DMS114 treated with DMSO at 0.1 percent for 48 hours (cell line): ENCODE measurements at regions not wholly inside any gene's neighbourhood (a gene's known extent, or its start where the extent isn't known, plus 50 kb on each side); places are given as distances from the start of the nearest gene placed in this dataset.

Source experiments
- DNase-seq: peaks from one replicate; lab custom pipeline; 2025; ENCODE audit not compliant: unreplicated experiment; lab: John Stamatoyannopoulos, UW

GRCh38 chr1:22349362-22350043 is 102.1 kb upstream of the ZBTB40 start:
- no peak for DNase-seq

DNA sequence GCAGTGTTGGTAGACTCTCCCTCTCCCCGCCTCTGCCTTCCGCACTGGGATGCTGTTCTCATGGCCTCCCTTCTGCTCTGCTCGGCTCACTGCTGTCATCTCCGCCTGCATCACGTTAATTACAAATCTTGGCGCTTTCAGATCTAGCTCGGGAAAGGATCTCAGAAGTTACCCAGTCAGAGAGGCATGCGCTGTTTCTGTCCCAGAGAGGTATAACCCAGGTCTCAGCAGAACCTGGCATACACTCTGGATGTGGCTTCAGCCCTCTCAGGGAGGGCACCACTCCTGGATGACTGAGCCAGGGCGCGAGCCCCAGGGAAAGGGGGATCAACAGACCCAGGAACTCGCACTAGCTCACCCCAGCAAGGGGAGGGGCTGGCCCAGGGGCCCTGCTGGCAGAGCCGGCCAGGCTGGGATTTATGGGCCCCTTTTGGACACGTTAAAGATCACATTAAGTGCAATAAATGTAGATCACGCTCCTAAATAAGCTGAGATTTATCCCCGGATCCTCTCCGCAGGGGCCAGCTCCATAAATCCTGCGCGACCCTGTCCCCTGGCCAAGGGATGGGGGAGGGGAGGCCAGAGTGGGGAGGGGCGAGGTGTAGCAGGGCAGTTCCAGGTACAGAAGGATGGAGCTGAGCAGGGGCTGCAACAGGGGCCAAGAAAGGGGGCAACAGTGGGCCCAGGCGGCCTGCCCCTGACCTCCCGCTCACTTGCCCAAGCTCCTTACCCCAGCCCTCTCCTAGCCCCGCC is 101.3 kb upstream of the ZBTB40 start:
- no peak for DNase-seq

- DNase-seq, result no peak
These were observed 100.5 kb upstream of the ZBTB40 start for GRCh38 chr1:22350924-22351767.

DNA sequence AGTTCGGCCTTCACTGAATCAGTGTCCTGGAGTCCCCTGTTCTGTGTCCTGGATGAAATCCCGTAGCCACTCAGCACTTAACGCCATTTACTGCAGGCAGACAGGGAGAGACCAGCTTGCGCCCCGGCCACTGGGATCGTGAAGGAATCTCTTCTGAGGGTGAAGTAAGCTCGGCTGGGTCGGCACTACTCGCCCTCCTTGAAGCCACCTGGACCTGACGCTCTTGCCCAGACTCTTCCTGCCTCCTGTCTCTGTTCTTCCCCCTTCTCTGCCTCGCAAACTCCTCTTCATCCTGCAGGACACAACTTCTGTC is 99.9 kb upstream of the ZBTB40 start:
- DNase-seq, result no peak

GRCh38 chr1:22352355-22352754 is 99.3 kb upstream of the ZBTB40 start:
- no peak for DNase-seq

- DNase-seq, result no peak
These were observed 98.8 kb upstream of the ZBTB40 start for GRCh38 chr1:22352896-22353295.

GRCh38 chr1:22359427-22359826 is 92.2 kb upstream of the ZBTB40 start:
- no peak for DNase-seq

- DNase-seq, result no peak
These were observed 88.8 kb upstream of the ZBTB40 start for GRCh38 chr1:22362626-22363402.

DNA sequence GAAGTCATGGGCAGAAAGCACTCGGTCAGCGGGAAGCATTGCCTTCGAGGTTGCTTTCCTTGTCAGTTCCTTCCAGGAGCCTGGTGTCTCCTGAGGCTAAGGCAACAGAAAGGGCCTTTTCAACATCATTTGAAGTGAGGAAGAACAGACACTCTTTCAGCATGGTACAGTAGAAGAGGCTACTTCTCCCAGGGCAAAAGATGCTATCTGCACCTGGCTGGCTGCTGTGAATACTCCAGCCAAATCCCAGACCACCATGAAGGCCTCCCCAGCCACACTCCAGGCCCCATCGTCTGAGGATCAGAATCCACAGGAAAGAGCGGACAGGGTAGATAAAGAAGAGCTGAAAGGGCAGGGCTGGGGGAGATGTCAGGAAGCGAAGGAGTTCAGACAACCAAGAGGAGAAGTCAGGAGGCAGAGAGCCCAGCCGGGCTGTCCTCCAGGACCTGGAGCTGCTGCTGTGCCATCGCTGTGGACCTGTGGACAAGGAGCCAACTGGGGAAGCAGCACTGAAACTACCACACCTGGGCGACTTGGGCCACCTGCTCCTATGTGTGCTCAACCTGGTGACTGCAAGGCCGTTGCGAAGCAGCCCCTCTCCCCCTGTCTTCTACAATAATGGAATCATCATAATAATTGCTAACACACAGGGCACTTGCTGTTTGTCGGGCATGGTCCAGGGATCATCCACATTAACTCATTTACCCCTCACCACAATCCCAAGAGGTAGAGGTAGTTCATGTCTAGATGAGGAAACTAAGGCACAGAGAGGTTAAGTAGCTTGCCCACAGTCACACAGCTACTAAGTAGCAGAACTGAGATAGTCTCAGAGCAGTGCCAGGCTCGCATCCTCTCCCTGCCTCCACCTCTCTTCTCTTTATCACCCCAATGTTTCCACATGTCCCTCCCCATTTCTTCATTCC is 88.0 kb upstream of the ZBTB40 start:
- DNase-seq, result no peak

DNA sequence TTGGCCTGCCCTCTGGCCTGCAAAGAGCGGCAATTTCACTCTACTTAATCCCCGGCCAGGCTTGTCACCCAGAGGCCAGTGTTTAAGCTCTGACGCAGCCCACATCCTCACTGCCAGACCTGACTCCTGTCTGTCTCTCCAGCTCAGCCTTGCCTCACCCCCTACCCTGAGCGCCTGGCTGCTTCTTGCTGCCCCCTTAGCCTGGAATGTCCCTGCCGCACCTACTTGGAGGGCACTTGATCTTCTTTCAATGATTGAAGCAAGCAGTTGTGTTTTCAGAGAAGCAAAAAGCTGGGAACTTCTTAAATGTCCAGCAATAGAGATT is 87.4 kb upstream of the ZBTB40 start:
- DNase-seq, result no peak

DNA sequence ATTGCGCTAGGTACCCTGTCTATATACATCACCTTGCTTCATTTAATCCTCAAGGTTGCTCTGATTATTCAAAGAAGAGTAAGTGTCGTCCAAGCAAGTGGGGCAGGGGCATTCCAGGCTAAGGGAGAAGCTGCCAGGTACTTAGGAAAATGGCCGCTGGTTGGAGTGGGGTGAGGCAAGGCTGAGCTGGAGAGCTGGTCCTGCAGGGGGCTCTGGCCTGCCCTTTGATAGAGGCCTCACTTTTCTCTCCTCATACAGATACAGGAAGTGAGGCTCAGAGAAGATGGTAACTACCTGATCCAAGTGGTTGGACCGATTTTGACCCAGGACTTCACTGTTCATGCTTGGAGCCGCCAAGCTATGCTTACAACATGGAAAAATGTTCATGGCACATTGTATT is 86.9 kb upstream of the ZBTB40 start:
- no peak for DNase-seq

DNA sequence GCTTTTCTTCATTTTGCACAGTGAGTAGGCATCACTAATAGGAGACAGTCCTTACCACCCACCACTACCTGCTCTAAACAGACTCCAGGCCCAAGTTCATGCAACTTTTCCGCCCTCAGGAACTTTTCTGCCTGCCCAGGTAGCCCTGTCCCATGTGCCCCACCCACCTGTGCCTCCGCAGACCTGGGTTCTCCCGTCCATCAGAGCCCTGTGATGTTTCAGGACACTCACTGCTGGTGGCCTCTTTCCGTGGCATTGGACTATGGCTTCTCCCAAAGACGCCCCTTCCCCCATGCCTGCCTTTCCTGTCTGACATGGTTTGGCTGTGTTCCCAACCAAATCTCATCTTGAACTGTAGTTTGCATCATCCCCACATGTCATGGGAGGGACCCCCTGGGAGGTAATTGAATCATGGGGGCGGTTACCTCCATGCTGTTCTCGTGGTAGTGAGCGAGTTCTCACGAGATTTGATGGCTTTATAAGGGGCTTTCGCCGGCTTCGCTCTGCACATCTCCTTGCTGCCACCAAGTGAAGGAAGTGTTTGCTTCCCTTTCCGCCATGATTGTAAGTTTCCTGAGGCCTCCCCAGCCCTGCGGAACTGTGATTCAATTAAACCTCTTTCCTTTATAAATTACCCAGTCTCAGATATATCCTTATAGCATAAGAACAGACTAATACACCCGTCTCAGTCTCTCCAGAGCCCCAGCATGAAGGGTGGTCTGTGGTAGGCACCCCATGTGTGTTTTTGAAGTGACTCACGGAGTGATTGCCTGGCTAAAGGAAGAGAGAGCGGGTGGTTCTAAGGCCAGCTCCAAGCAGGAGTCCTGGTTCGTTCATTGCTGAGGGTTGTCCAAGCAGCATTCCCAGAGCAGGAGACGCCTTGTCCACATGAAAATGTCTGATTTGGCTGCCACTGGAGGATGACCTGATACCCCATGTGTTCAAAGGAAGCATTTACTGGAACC is 86.0 kb upstream of the ZBTB40 start:
- no peak for DNase-seq

DNA sequence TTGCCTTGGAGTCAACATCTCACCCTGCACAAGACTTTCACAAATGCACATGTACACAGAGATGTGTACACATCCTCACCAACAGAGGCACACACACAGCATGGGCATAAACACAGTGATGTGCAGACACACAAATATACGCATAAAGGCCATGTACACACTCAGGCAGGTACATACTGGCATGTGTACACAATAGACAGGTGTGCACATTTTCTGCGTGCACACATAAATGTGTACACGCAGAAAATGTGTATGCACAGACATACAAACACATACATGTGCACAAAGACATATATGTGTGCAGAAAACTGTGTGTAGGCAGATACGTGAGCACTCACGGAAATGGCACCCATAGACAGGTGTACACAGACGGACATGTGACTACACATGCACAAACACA is 85.3 kb upstream of the ZBTB40 start:
- no peak for DNase-seq

- DNase-seq, result no peak
These were observed 83.5 kb upstream of the ZBTB40 start for GRCh38 chr1:22368125-22368524.

GRCh38 chr1:22369294-22370189 is 82.1 kb upstream of the ZBTB40 start:
- DNase-seq, result no peak

DNA sequence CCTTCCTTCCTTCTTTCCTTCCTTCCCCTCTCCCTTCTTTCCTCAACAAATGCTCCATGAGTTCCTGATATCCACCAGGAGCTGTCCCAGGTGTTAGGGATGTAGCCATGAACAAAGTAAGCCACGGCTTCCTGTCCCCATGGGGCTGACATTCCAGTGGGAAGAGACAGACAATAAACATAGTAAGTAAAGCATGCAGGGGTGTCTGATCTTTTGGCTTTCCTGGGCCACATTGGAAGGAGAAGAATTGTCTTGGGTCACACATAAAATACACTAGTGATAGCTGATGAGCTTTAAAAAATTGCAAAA is 81.5 kb upstream of the ZBTB40 start:
- no peak for DNase-seq

GRCh38 chr1:22371408-22371807 is 80.2 kb upstream of the ZBTB40 start:
- no peak for DNase-seq

- DNase-seq, result no peak
These were observed 78.4 kb upstream of the ZBTB40 start for GRCh38 chr1:22373252-22373651.
